Fibroblast of the aortic adventitia (primary cell): ENCODE measurements at regions not wholly inside any gene's neighbourhood (a gene's known extent, or its start where the extent isn't known, plus 50 kb on each side); places are given as distances from the start of the nearest gene placed in this dataset.

ENCODE experiments used
- DNase-seq: peaks from one replicate; pipeline ENCODE4 v3.0.0-alpha.2; 2010; ENCODE audit warnings: low read depth
- H3K4me3 ChIP-seq: 2 replicates; pipeline ENCODE4 v1.5.1; 2011; ENCODE audit warnings: low read depth, mild to moderate bottlenecking, control low read depth, low read length, moderate library complexity
- TF ChIP-seq, protein P1 (sequence below): IDR thresholded peaks from 2 replicates; pipeline ENCODE4 v1.5.1; 2011; ENCODE audit warnings: mild to moderate bottlenecking, low read length, control low read depth, inconsistent platforms; ENCODE audit not compliant: insufficient read depth

DNA sequence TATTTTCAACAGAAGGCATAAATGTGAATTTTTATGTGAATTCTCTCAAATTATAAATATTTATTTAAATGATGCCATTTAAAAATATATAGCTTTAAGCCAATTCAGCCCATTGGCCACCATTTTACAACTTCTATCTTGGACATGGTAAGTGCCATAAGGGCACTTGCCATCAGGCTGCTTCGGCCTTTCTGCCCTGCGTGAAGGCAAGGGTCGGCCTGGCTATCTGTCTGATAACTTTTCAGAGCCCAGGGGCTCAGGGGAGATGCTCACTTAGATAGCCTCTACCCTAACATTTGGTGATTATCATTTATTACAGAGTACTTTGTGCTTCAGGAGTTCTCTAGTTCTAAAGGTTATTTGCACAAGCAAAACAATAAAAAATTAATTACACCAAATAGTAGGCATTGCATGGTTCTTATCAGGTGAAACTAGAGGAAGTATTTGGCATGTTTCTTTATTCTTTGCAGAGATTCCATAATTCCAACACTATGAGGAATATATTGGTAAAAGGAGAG lies 62.4 kb upstream of the MBNL1 start:
- TF ChIP-seq, protein P1, sequence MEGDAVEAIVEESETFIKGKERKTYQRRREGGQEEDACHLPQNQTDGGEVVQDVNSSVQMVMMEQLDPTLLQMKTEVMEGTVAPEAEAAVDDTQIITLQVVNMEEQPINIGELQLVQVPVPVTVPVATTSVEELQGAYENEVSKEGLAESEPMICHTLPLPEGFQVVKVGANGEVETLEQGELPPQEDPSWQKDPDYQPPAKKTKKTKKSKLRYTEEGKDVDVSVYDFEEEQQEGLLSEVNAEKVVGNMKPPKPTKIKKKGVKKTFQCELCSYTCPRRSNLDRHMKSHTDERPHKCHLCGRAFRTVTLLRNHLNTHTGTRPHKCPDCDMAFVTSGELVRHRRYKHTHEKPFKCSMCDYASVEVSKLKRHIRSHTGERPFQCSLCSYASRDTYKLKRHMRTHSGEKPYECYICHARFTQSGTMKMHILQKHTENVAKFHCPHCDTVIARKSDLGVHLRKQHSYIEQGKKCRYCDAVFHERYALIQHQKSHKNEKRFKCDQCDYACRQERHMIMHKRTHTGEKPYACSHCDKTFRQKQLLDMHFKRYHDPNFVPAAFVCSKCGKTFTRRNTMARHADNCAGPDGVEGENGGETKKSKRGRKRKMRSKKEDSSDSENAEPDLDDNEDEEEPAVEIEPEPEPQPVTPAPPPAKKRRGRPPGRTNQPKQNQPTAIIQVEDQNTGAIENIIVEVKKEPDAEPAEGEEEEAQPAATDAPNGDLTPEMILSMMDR, result no peak
- DNase-seq, result no peak
- H3K4me3 ChIP-seq, result no peak overlapping the region

DNA sequence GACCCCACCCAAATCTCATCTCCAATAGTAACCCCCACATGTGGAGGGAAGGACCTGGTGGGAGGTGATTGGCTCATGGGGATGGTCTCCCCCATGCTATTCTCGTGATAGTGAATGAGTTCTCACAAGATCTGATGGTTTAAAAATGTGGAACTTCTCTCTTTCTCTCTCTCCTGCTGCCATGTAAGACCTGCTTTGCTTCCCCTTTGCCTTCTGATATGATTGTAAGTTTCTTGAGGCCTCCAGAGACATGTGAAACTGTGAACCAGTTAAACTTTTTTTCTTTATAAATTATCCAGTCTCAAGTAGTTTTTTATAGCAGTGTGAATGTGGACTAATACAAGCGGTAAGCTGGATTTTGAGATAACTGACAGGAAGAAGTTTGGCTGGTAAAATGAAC lies 60.3 kb upstream of the MBNL1 start:
- no peak for DNase-seq
- TF ChIP-seq, protein P1, result no peak
- H3K4me3 ChIP-seq, result no peak overlapping the region

DNA sequence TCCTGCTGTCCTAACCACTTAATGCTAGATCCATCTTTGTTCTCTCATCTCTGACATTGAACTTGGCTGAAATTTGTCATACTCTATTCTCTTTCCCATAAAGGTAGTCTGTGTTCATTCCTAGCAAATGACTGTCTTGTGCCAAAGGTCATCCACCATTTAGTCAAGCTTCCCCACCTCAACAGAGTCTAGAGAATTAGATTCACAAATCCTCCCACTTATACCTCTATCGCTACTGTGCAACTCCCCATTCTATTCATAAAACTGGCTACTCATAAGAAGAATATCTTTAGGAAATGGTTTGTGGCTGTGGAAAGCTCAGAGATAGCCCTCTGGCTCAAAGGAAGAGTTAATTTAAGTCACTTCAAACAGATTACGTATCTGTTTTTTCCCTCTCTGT lies 59.7 kb upstream of the MBNL1 start:
- H3K4me3 ChIP-seq, result no peak overlapping the region
- TF ChIP-seq, protein P1, result no peak
- DNase-seq, result no peak

DNA sequence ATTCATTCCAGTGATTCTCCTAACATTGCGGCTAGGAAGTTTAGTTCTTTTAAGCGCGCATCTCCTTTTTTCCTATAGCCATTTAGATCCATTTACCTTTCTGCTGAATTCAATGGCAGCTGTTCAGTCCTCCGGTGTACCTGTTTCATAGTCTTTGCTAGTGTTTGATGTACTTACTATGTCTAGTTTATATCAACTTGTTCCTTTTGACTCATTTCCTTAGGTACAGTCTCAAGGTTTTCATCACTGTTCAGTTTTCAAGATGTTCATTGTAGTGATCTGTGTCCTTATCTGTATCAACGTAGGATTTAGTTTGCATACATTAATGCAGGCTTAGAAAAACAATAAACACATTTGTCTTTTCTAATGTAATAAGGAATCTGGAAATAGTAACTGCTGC lies 59.0 kb upstream of the MBNL1 start:
- no peak for DNase-seq
- TF ChIP-seq, protein P1, result no peak
- H3K4me3 ChIP-seq, result no peak overlapping the region

DNA sequence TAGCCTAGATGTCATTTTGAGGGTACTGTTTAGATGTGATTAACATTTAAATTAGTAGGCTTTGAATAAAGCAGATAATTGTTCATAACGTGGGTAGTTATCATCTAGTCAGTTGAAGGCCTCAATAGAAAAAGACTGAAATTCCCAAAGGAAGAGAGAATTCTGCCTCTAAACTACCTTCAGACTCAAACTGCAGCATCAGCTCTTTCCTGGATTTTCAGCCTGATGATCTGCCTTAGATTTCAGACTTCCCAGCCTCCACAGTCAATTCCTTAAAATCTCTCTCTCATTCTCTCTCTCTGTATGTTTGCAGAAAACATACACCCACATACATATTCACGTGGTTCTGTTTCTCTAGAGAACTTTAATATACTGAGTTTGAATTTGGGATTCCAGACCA lies 58.0 kb upstream of the MBNL1 start:
- no peak for DNase-seq
- TF ChIP-seq, protein P1, result no peak
- H3K4me3 ChIP-seq, result no peak overlapping the region

- no peak overlapping the region for H3K4me3 ChIP-seq
- TF ChIP-seq, protein P1, result no peak
- no peak for DNase-seq
These were observed 57.1 kb upstream of the MBNL1 start for GRCh38 chr3:152211655-152212054.

DNA sequence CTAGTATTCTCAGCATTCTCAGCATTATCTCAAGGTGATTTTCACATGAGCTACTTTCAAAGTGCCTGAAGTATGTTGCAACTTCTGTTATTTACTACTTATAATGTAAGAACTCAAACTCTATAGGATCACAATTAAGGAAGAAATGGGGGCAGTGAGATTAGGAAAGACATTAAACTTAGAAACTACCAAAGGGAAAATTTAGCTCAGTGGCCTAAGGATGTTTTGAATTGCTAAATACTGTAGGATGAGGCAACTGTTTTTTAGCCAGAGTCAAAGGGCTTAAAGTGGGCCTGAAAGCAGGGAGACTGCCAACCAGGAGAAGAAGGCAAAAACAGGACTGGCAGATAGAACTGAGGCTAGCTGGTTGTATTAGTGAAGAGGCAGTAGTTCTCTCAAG lies 55.5 kb upstream of the MBNL1 start:
- DNase-seq, result no peak
- TF ChIP-seq, protein P1, result no peak
- H3K4me3 ChIP-seq, result no peak overlapping the region
